SK-N-SH (cell line): ENCODE measurements at regions not wholly inside any gene's neighbourhood (a gene's known extent, or its start where the extent isn't known, plus 50 kb on each side); places are given as distances from the start of the nearest gene placed in this dataset.

ENCODE experiments used
- CTCF ChIP-seq: fragments of 200-600 bp; sonication (generic); IDR thresholded peaks from 2 replicates; pipeline ENCODE4 v1.6.1; 2017; ENCODE audit warnings: antibody characterized with exemption, mild to moderate bottlenecking, moderate library complexity
- ELF1 ChIP-seq: IDR thresholded peaks from 2 replicates; pipeline ENCODE4 v1.4.0; 2012
- FOSL2 ChIP-seq: IDR thresholded peaks from 2 replicates; pipeline ENCODE4 v1.4.0; 2012; ENCODE audit warnings: low read depth, mild to moderate bottlenecking, moderate library complexity, borderline replicate concordance
- FOXM1 ChIP-seq: IDR thresholded peaks from 2 replicates; pipeline ENCODE4 v1.4.0; 2012; ENCODE audit warnings: low read depth, mild to moderate bottlenecking
- MAX ChIP-seq: IDR thresholded peaks from 2 replicates; pipeline ENCODE4 v1.4.0; 2012; ENCODE audit warnings: low read depth
- MEF2A ChIP-seq: IDR thresholded peaks from 2 replicates; pipeline ENCODE4 v1.4.0; 2012; ENCODE audit warnings: low read depth, borderline replicate concordance
- MXI1 ChIP-seq: IDR thresholded peaks from 2 replicates; pipeline ENCODE4 v1.6.1; 2012; ENCODE audit warnings: mild to moderate bottlenecking, low read depth, low read length, improper control_type of control experiment
- RFX5 ChIP-seq: IDR thresholded peaks from 2 replicates; pipeline ENCODE4 v1.6.1; 2012; ENCODE audit warnings: mild to moderate bottlenecking, improper control_type of control experiment, low read length
- TAF1 ChIP-seq: IDR thresholded peaks from 2 replicates; pipeline ENCODE4 v1.6.1; 2012; ENCODE audit warnings: low read depth, mild to moderate bottlenecking, low read length, moderate library complexity, borderline replicate concordance
- TCF12 ChIP-seq: IDR thresholded peaks from 2 replicates; pipeline ENCODE4 v1.4.0; 2012
- USF1 ChIP-seq: IDR thresholded peaks from 2 replicates; pipeline ENCODE4 v1.4.0; 2012; ENCODE audit warnings: low read depth, borderline replicate concordance
- USF2 ChIP-seq: fragments of 150-350 bp; IDR thresholded peaks from 2 replicates; pipeline ENCODE4 v1.6.1; 2017; ENCODE audit warnings: antibody characterized with exemption, low read length, low read depth, borderline replicate concordance
- ZBTB33 ChIP-seq: IDR thresholded peaks from 2 replicates; pipeline ENCODE4 v1.4.0; 2012; ENCODE audit warnings: low read depth, borderline replicate concordance

GRCh38 chr14:50039120-50039517, 77.3 kb downstream of the VCPKMT start:
- no peak for TF ChIP-seq MEF2A
- TF ChIP-seq TCF12, result no peak
- TF ChIP-seq USF1, result no peak
- no peak for TF ChIP-seq ZBTB33
- no peak for TF ChIP-seq ELF1
- no peak for TF ChIP-seq MXI1
- no peak for TF ChIP-seq CTCF
- TF ChIP-seq MAX, result no peak; the same call in 1 of the 2 replicates
- TF ChIP-seq TAF1, result no peak
- no peak for TF ChIP-seq RFX5
- no peak for TF ChIP-seq FOSL2
- TF ChIP-seq USF2, result no peak
- TF ChIP-seq FOXM1, result no peak
